ENCODE measurements at regions not wholly inside any gene's neighbourhood (a gene's known extent, or its start where the extent isn't known, plus 50 kb on each side); places are given as distances from the start of the nearest gene placed in this dataset.

DNA sequence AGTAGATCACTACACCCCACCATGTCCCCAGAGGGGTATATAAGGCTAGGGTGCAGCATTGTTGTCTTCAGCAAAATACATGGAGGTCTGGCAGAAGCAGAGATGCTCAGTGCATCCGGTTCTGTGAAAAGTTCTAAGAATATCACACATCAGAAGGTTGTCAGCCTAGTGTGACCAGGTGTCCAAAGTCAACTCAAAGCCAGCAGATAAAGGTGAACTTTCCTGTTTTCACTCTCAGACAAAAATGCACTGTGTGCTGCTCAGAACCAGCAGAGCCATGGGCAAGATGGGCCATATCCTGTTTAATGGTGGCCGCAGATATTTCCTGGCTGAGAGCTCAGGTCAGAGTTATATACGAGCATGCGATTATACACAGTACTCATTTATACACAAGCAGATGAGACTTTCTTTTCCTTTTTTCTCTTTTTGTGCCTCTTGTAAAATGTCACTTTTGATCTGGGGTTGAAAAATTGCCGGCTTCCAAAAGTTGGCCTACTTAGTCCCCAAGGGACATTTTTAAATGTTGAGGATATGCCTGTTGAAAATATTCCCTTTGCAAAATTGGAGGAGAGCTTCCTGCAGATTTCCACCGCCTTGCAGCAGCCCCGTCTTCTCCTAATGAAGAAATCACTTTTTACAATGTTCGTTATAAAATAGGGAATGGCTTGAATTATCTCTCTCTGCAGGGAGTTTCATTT is 425.6 kb upstream of the SALL1 start:
- Histone ChIP-seq H3K9ac (ENCODE audit: low read length) (no peak overlapping the region), H2AFZ (ENCODE audit: low read depth, low read length, poor library complexity, severe bottlenecking) (no peak overlapping the region), H3K4me2 (ENCODE audit: low read length) (no peak overlapping the region), H4K20me1 (ENCODE audit: insufficient read depth) (no peaks in the 10 kb centered on the region), H3K27me3 (ENCODE audit: insufficient read depth, low read length) (no peaks in the 10 kb centered on the region), H3K9me2 (ENCODE audit: insufficient read depth) (no peaks in the 10 kb centered on the region), H3K4me1 (ENCODE audit: control insufficient read depth in 1 of 2, insufficient read depth in 2 of 2, low read length in 2 of 2) (no peaks in the 10 kb centered on the region), H3K27ac (ENCODE audit: low read depth, low read length) (no peak overlapping the region), H3K79me2 (ENCODE audit: insufficient read depth, low read length) (no peaks in the 10 kb centered on the region), H3K36me3 (ENCODE audit: control insufficient read depth in 1 of 2, insufficient read depth in 2 of 2, low read length in 2 of 2) (no peaks in the 10 kb centered on the region), H3K4me3 (replicated peaks in 1 of 2; ENCODE audit: low read depth in 1 of 2, low read length in 2 of 2) (no peak overlapping the region), H3K9me3 (ENCODE audit: control insufficient read depth in 1 of 2, insufficient read depth in 1 of 2, low read depth in 1 of 2, low read length in 2 of 2) (peaks cover 0 to 26% of the 10 kb centered on the region in 2 experiments; a peak in 2 of 4 replicates)
- no peak for DNase-seq (ENCODE audit: low read depth, low spot score)
- intact Hi-C loops (cut with micrococcal nuclease): no loop called here
- ChIA-PET RAD21 (ENCODE audit: low non-redundant PET in 1 of 2, low total read pairs in 2 of 2, uncharacterized antibody in 2 of 2, unreplicated experiment in 2 of 2) (no interaction called here), POLR2A (no interaction called here), CTCF (no interaction called here)
- TF ChIP-seq YY1 (IDR thresholded peaks at IDR 0.05; ENCODE audit: extremely low read depth, insufficient replicate concordance, low read depth, low read length) (no peak), JUND (IDR thresholded peaks at IDR 0.05) (no peak), EZH2 (IDR thresholded peaks at IDR 0.05) (no peak), SRF (IDR thresholded peaks at IDR 0.05; ENCODE audit: low read depth) (no peak), ZNF274 (IDR thresholded peaks at IDR 0.05; ENCODE audit: low read depth, low read length) (no peak), EGR1 (IDR thresholded peaks at IDR 0.05; ENCODE audit: low read depth) (no peak)
- TF ChIP-seq, protein P1, sequence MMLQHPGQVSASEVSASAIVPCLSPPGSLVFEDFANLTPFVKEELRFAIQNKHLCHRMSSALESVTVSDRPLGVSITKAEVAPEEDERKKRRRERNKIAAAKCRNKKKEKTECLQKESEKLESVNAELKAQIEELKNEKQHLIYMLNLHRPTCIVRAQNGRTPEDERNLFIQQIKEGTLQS (IDR thresholded peaks at IDR 0.05): no peak
- TF ChIP-seq, protein P2, sequence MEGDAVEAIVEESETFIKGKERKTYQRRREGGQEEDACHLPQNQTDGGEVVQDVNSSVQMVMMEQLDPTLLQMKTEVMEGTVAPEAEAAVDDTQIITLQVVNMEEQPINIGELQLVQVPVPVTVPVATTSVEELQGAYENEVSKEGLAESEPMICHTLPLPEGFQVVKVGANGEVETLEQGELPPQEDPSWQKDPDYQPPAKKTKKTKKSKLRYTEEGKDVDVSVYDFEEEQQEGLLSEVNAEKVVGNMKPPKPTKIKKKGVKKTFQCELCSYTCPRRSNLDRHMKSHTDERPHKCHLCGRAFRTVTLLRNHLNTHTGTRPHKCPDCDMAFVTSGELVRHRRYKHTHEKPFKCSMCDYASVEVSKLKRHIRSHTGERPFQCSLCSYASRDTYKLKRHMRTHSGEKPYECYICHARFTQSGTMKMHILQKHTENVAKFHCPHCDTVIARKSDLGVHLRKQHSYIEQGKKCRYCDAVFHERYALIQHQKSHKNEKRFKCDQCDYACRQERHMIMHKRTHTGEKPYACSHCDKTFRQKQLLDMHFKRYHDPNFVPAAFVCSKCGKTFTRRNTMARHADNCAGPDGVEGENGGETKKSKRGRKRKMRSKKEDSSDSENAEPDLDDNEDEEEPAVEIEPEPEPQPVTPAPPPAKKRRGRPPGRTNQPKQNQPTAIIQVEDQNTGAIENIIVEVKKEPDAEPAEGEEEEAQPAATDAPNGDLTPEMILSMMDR (IDR thresholded peaks at IDR 0.05 in 2 of 3, conservative IDR thresholded peaks at IDR 0.05 in 1 of 3; ENCODE audit: borderline replicate concordance in 1 of 3, insufficient read depth in 1 of 3, low read depth in 2 of 3, low read length in 2 of 3): no peak
- TF ChIP-seq, protein P3, sequence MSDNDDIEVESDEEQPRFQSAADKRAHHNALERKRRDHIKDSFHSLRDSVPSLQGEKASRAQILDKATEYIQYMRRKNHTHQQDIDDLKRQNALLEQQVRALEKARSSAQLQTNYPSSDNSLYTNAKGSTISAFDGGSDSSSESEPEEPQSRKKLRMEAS (IDR thresholded peaks at IDR 0.05): no peak
- no peak for ATAC-seq
- BruUV-seq (replicated peaks): no TSS peak
